ENCODE measurements at regions not wholly inside any gene's neighbourhood (a gene's known extent, or its start where the extent isn't known, plus 50 kb on each side); places are given as distances from the start of the nearest gene placed in this dataset.
"Not testable (repeated sequence)": the region's sequence is repeated elsewhere in the genome, so short reads cannot be mapped to it uniquely, and the experiment has no call there.

GRCh38 chr10:64956441-64956840 lies 1435.2 kb downstream of the REEP3 start:
- DNase-seq: no peak

GRCh38 chr10:64959116-64959515 lies 1437.9 kb downstream of the REEP3 start:
- DNase-seq: no peak

GRCh38 chr10:64959883-64960282 lies 1438.7 kb downstream of the REEP3 start:
- DNase-seq: no peak

GRCh38 chr10:64973391-64973790 lies 1452.2 kb downstream of the REEP3 start:
- DNase-seq: no peak

- DNase-seq: no peak
These were observed 1454.9 kb downstream of the REEP3 start for GRCh38 chr10:64976150-64976549.

- no peak for DNase-seq
These were observed 1456.7 kb downstream of the REEP3 start for GRCh38 chr10:64977915-64978314.

- DNase-seq: no peak
These were observed 1475.7 kb downstream of the REEP3 start for GRCh38 chr10:64996886-64997285.

- DNase-seq: no peak
These were observed 1489.6 kb downstream of the REEP3 start for GRCh38 chr10:65010845-65011244.

- DNase-seq: no peak
These were observed 1496.3 kb downstream of the REEP3 start for GRCh38 chr10:65017523-65017922.

GRCh38 chr10:65024886-65025285 lies 1503.7 kb downstream of the REEP3 start:
- no peak for DNase-seq

GRCh38 chr10:65030263-65030662 lies 1509.1 kb downstream of the REEP3 start:
- no peak for DNase-seq

GRCh38 chr10:65032867-65033769 lies 1511.9 kb downstream of the REEP3 start:
- no peak for DNase-seq

GRCh38 chr10:65033957-65034356 lies 1512.8 kb downstream of the REEP3 start:
- no peak for DNase-seq

- no peak for DNase-seq
These were observed 1519.6 kb downstream of the REEP3 start for GRCh38 chr10:65040796-65041195.

- DNase-seq: no peak
These were observed 1520.1 kb downstream of the REEP3 start for GRCh38 chr10:65041307-65041706.

- no peak for DNase-seq
These were observed 1521.3 kb downstream of the REEP3 start for GRCh38 chr10:65042496-65042895.

GRCh38 chr10:65046831-65047230 lies 1525.6 kb downstream of the REEP3 start:
- DNase-seq: no peak

- not testable (repeated sequence) for DNase-seq
These were observed 1530.9 kb downstream of the REEP3 start for GRCh38 chr10:65052111-65052510.

- DNase-seq: not testable (repeated sequence)
These were observed 1532.2 kb downstream of the REEP3 start for GRCh38 chr10:65053397-65053796.

- DNase-seq: not testable (repeated sequence)
These were observed 1532.7 kb downstream of the REEP3 start for GRCh38 chr10:65053831-65054351.

- not testable (repeated sequence) for DNase-seq
These were observed 1533.5 kb downstream of the REEP3 start for GRCh38 chr10:65054701-65055100.

GRCh38 chr10:65065278-65065677 lies 1544.1 kb downstream of the REEP3 start:
- DNase-seq: no peak

- no peak for DNase-seq
These were observed 1562.0 kb downstream of the REEP3 start for GRCh38 chr10:65083222-65083621.

- DNase-seq: no peak
These were observed 1569.8 kb downstream of the REEP3 start for GRCh38 chr10:65090991-65091390.

GRCh38 chr10:65100146-65100545 lies 1578.9 kb downstream of the REEP3 start:
- DNase-seq: no peak

Data from NK-92 treated with Interleukin-12 subunit alpha and Interleukin-12 subunit beta, amount 100 ng/mL, for 24 hours (cell line).